ENCODE measurements at regions not wholly inside any gene's neighbourhood (a gene's known extent, or its start where the extent isn't known, plus 50 kb on each side); places are given as distances from the start of the nearest gene placed in this dataset.

DNA sequence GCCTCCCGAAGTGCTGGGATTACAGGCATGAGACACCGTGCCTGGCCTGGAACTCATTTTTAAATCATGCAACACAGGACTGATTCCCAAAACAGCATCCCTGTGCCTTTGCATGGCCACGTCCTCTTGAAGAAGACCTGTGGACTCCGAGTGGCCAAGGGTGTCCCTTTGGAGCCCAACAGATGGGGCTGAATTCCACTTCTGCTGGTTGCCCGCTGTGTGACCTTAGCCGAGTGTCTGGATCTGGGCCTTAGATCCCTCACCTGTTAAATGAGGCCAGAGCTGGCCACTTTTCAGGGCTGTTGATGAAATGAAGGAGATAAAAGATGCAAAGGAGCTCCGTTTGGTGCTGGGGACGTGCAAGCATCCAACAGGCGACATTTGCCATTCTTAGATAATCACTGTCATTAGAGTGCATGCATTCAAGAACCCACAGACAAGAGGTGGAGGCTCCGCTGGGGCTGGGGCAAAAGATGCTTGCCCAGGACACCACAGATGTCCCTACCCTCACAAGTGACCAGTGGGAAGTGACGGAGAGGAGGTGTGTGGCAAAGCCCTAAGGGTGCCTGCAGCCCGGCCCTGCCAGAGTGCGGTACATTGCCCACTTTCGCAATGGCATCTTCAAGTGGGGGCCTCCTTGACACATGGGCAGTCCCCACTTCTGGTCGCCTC lies 354.1 kb upstream of the TNRC6C start:
- no peak for TF ChIP-seq KDM4A (IDR thresholded peaks at IDR 0.05; ENCODE audit: low read depth, low read length, severe bottlenecking)
- H2AFZ ChIP-seq (ENCODE audit: low read length): no peak overlapping the region
- FAIRE-seq (no peak), DNase-seq (ENCODE audit: low read depth in 1 of 2, low spot score in 2 of 2) (peak in 1 of 2 experiments; percentile 33)
- no peaks in the 10 kb centered on the region for H3K79me1 ChIP-seq (ENCODE audit: low read depth, low read length)
- no peak overlapping the region for H2BK12ac ChIP-seq (ENCODE audit: low read depth, low read length)
- H3K4ac ChIP-seq (replicated peaks; ENCODE audit: insufficient read length, low read depth, low read length): no peak overlapping the region
- no peaks in the 10 kb centered on the region for H3K23me2 ChIP-seq (ENCODE audit: low read depth, low read length)
- no peak overlapping the region for H3K4me3 ChIP-seq (ENCODE audit: extremely low read depth in 1 of 4, insufficient read depth in 2 of 4, low read depth in 3 of 4, low read length in 4 of 4)
- H3K14ac ChIP-seq (ENCODE audit: insufficient read length): no peak overlapping the region
- H2BK120ac ChIP-seq (replicated peaks; ENCODE audit: low read depth, low read length): no peak overlapping the region
- no peaks in the 10 kb centered on the region for H3K79me2 ChIP-seq (ENCODE audit: control insufficient read depth in 1 of 2, insufficient read depth in 2 of 2, low read length in 2 of 2)
- ChIA-PET CTCF (ENCODE audit: partially characterized antibody) (interaction anchor here (0.6 to 0.7 kb wide), 4 partner anchors 76 to 1233 kb away, joined by 3 to 4 read pairs (median 4); no protein-coding TSS in a partner anchor), POLR2A (ENCODE audit: partially characterized antibody) (no interaction called here)
- no peak overlapping the region for H4K8ac ChIP-seq (ENCODE audit: extremely low read depth, insufficient read depth, low read length)
- H3K9me3 ChIP-seq (ENCODE audit: insufficient read depth in 2 of 2, low read depth in 1 of 2, low read length in 1 of 2): no peaks in the 10 kb centered on the region
- no peak overlapping the region for H3K23ac ChIP-seq (ENCODE audit: insufficient read length)
- H3K9ac ChIP-seq (replicated peaks in 1 of 4; ENCODE audit: extremely low read depth in 1 of 4, low read depth in 3 of 4, low read length in 3 of 4): no peak overlapping the region
- 89% methylated on average over 15 of the region's 15 CpGs; no CpG with 5 or more reads in 1 of the 2 experiments for WGBS, 2 experiments (ENCODE audit: extremely low coverage in 1 of 2, insufficient coverage in 1 of 2, insufficient read length in 1 of 2, insufficient replicate concordance in 2 of 2, low coverage in 1 of 2, low lambda C conversion rate in 2 of 2, missing lambda C conversion rate in 1 of 2)
- no peak overlapping the region for H2AK5ac ChIP-seq (ENCODE audit: low read depth, low read length)
- no peaks in the 10 kb centered on the region for H4K20me1 ChIP-seq (replicated peaks in 1 of 2; ENCODE audit: control insufficient read depth in 1 of 2, insufficient read depth in 2 of 2, low read length in 2 of 2)
- H3K27me3 ChIP-seq (replicated peaks in 1 of 4; ENCODE audit: control insufficient read depth in 3 of 4, extremely low read depth in 1 of 4, insufficient read depth in 3 of 4, low read length in 3 of 4): no peaks in the 10 kb centered on the region; a peak in 2 of 7 replicates
- H3K56ac ChIP-seq (replicated peaks; ENCODE audit: insufficient read length, low read depth, low read length): no peak overlapping the region
- H4K5ac ChIP-seq (ENCODE audit: insufficient read length, low read depth, low read length): no peak overlapping the region
- H2BK20ac ChIP-seq (ENCODE audit: low read length): no peak overlapping the region
- H3K27ac ChIP-seq (ENCODE audit: low read depth, low read length): no peak overlapping the region
- H3K4me1 ChIP-seq (replicated peaks in 1 of 4; ENCODE audit: control insufficient read depth in 3 of 4, insufficient read depth in 4 of 4, low read length in 3 of 4): no peaks in the 10 kb centered on the region; a peak in 1 of 7 replicates
- no peaks in the 10 kb centered on the region for H3K36me3 ChIP-seq (ENCODE audit: control insufficient read depth in 2 of 4, insufficient read depth in 4 of 4, low read length in 3 of 4)
- no peak overlapping the region for H4K91ac ChIP-seq (replicated peaks; ENCODE audit: insufficient read length, low read length)
- H3K4me2 ChIP-seq (ENCODE audit: insufficient read depth in 1 of 2, low read depth in 2 of 2, low read length in 2 of 2): no peak overlapping the region
- H2BK5ac ChIP-seq (ENCODE audit: low read depth, low read length): no peak overlapping the region
- H2BK15ac ChIP-seq (ENCODE audit: low read length): no peak overlapping the region
- no peak overlapping the region for H3K18ac ChIP-seq (ENCODE audit: extremely low read depth, low read length)
